Upper lobe of left lung (tissue), 6 donors: ENCODE measurements at regions not wholly inside any gene's neighbourhood (a gene's known extent, or its start where the extent isn't known, plus 50 kb on each side); places are given as distances from the start of the nearest gene placed in this dataset.

ENCODE experiments used
- ATAC-seq, 2 donors: fragments of 200-7000 bp; cut with Tn5 transposase; one replicate each; pipeline ENCODE4 v1.9.1; 2022; ENCODE audit warnings: mild to moderate bottlenecking in 2 of 2, moderate library complexity in 2 of 2; ENCODE audit not compliant: low FRiP score in 2 of 2
- DNase-seq, 2 donors: peaks; one replicate each; pipeline ENCODE4 v3.0.0-alpha.2; 2019 to 2020
- H3K27ac ChIP-seq, 4 donors: fragments of 200-600 bp; sonication (generic); one replicate each; pipeline ENCODE4 v1.5.1; 2016 to 2019
- H3K27me3 ChIP-seq, 4 donors: fragments of 200-600 bp; sonication (generic); one replicate each; pipeline ENCODE4 v1.5.1; 2017 to 2019
- H3K36me3 ChIP-seq, 4 donors: fragments of 200-600 bp; sonication (generic); one replicate each; pipeline ENCODE4 v1.5.1; 2016 to 2019
- H3K4me1 ChIP-seq, 4 donors: fragments of 200-600 bp; sonication (generic); one replicate each; pipeline ENCODE4 v1.5.1; 2018 to 2019
- H3K4me3 ChIP-seq, 4 donors: fragments of 200-600 bp; sonication (generic); one replicate each; pipeline ENCODE4 v1.5.1; 2017 to 2019; ENCODE audit warnings: mild to moderate bottlenecking in 2 of 4, moderate library complexity in 1 of 4
- H3K9me3 ChIP-seq, 4 donors: fragments of 200-600 bp; sonication (generic); one replicate each; pipeline ENCODE4 v1.5.1; 2018 to 2019
- EP300 ChIP-seq, 4 donors: sonication (generic); formaldehyde crosslinking; IDR thresholded peaks; one replicate each; pipeline ENCODE4 v1.5.1; 2017; ENCODE audit warnings: antibody characterized with exemption in 4 of 4, control low read depth in 2 of 4
- POLR2A ChIP-seq, 4 donors: fragments of 450-650 bp; IDR thresholded peaks; one replicate each; pipeline ENCODE4 v1.5.1; 2016 to 2017; ENCODE audit warnings: antibody characterized with exemption in 4 of 4, mild to moderate bottlenecking in 2 of 4
- POLR2AphosphoS5 ChIP-seq, 2 donors: sonication (generic); formaldehyde crosslinking; IDR thresholded peaks; one replicate each; pipeline ENCODE4 v1.5.1; 2017; ENCODE audit warnings: antibody characterized with exemption in 2 of 2
- WGBS, 2 donors: methylation state at CpG; one replicate each; pipeline ENCODE4 v1.1.5; 2017 to 2018; 5-methylcytosine and 5-hydroxymethylcytosine counted together
- TF ChIP-seq, protein P1 (sequence below), 6 experiments: fragments of 450-650 bp in 4 of 6; fragments of 200-600 bp in 2 of 6; sonication (generic) in 2 of 6; IDR thresholded peaks; one replicate each; pipeline ENCODE4 v1.5.1; 2016 to 2019; ENCODE audit warnings: antibody characterized with exemption in 6 of 6
- donor health status: DM: no; HTN: no; CAD: no; lungs with moderate emphysema.
- donor health status: DM: no; HTN: yes; CAD: no; lungs with severe emphysema.

DNA sequence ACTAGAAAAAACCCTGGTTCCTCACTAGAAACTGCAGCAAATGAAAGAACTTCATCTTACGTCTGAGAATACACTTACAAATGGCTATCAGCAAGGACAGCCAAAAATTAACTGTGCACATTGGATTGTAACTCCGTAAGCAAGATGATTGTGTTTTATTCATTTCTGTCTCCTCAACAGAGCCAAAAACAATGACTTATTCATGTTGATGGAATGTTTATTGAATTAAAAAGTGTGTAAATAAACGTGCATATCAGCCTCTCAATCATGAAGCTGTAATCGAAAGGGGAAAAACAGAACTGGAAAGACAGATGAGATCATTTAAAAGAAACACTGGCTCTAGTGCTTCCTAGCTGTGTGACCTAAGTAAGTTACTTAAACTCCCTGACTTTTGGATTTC lies 307.5 kb upstream of the ZC3H12C start:
- 40 to 45% methylated on average over 4 of the region's 4 CpGs for WGBS, 2 donors
- Histone ChIP-seq H3K9me3 (no peaks in the 10 kb centered on the region), H3K36me3 (no peaks in the 10 kb centered on the region), H3K4me3 (no peak overlapping the region), H3K27me3 (no peaks in the 10 kb centered on the region), H3K27ac (no peak overlapping the region), H3K4me1 (no peaks in the 10 kb centered on the region)
- no peak for DNase-seq
- TF ChIP-seq, protein P1, sequence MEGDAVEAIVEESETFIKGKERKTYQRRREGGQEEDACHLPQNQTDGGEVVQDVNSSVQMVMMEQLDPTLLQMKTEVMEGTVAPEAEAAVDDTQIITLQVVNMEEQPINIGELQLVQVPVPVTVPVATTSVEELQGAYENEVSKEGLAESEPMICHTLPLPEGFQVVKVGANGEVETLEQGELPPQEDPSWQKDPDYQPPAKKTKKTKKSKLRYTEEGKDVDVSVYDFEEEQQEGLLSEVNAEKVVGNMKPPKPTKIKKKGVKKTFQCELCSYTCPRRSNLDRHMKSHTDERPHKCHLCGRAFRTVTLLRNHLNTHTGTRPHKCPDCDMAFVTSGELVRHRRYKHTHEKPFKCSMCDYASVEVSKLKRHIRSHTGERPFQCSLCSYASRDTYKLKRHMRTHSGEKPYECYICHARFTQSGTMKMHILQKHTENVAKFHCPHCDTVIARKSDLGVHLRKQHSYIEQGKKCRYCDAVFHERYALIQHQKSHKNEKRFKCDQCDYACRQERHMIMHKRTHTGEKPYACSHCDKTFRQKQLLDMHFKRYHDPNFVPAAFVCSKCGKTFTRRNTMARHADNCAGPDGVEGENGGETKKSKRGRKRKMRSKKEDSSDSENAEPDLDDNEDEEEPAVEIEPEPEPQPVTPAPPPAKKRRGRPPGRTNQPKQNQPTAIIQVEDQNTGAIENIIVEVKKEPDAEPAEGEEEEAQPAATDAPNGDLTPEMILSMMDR (IDR thresholded peaks at IDR 0.05), result no peak
- TF ChIP-seq EP300 (IDR thresholded peaks at IDR 0.05) (no peak), POLR2AphosphoS5 (IDR thresholded peaks at IDR 0.05) (no peak), POLR2A (IDR thresholded peaks at IDR 0.05) (no peak)
- ATAC-seq, result peak in 1 of 2 donors; percentile 88

DNA sequence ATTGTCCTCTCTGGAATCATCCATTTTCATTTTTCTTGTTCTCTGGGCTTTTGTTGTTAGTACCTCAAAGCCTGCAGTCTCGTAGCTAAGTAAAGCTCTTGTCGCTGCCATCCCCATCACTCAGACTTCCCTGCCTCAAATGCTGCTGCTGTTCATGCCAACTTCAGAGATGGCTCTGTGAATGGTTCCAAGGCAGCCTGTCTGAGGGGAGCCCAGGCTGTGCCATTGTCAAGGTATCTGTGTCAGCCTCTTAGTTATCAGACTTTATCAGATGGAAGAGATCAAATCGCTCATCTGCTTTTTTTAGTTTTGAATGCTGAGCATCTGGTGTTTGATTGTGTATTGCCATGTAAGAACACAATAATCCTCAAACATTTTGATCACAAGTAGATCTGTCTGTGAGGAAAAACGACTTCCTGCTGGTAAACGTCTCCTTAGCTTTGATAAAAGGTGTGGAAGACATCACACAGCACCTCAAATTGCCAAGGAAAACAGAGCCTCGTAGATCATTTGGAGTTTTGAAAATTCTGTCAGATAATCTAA lies 304.2 kb upstream of the ZC3H12C start:
- no peak for ATAC-seq
- Histone ChIP-seq H3K9me3 (no peaks in the 10 kb centered on the region), H3K27me3 (no peaks in the 10 kb centered on the region), H3K36me3 (no peaks in the 10 kb centered on the region), H3K4me1 (no peaks in the 10 kb centered on the region), H3K4me3 (no peak overlapping the region), H3K27ac (no peak overlapping the region)
- DNase-seq, result no peak
- TF ChIP-seq EP300 (IDR thresholded peaks at IDR 0.05) (no peak), POLR2A (IDR thresholded peaks at IDR 0.05) (no peak), POLR2AphosphoS5 (IDR thresholded peaks at IDR 0.05) (no peak)
- TF ChIP-seq, protein P1 (IDR thresholded peaks at IDR 0.05), result no peak
- 57 to 61% methylated on average over 6 of the region's 6 CpGs for WGBS, 2 donors

DNA sequence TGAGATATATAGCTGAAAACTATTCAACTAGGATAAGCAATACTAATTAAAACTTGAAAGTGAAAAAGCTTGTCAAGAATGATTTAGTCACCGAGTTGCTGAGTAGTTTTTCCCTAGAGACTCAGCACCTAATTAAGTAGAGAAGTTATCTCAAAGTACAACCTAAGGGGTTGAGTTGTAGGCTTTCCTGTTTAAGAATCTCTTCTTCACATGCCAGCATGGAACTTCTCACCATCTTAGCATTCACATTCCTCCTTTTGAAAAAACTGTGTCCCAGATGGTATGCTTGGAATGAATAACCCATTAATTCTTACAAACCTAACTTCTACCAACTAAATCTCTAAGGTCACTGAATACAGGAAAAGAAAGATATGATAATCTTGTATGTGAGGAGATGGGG lies 303.3 kb upstream of the ZC3H12C start:
- WGBS, 2 donors, result 53 to 62% methylated on average over 1 of the region's 1 CpG
- ATAC-seq (no peak), DNase-seq (no peak)
- Histone ChIP-seq H3K27ac (no peak overlapping the region), H3K4me1 (no peaks in the 10 kb centered on the region), H3K9me3 (no peaks in the 10 kb centered on the region), H3K4me3 (no peak overlapping the region), H3K27me3 (no peaks in the 10 kb centered on the region), H3K36me3 (no peaks in the 10 kb centered on the region)
- no peak for TF ChIP-seq POLR2AphosphoS5 (IDR thresholded peaks at IDR 0.05)
- no peak for TF ChIP-seq EP300 (IDR thresholded peaks at IDR 0.05)
- TF ChIP-seq POLR2A (IDR thresholded peaks at IDR 0.05), result no peak
- TF ChIP-seq, protein P1 (IDR thresholded peaks at IDR 0.05), result no peak

DNA sequence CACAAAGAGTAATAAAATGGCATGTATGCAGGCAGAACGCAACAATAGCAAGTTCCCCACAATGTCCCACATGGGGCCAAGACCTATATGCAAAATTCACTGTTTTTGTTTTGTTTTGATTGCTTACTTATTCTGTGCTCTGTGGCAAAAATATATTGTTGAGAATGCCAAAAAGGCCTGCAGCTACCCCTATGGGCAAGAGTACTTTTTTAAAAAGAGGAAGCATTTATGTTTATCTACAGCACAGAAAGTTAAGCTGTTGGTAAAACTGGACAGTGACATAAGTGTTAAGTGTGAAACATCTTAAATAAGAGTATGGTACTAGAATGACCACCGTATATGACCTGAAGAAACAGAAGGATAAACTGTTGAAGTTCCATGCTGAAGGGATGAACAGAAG lies 301.9 kb upstream of the ZC3H12C start:
- no peaks in the 10 kb centered on the region for H3K4me1 ChIP-seq
- 76 to 88% methylated on average over 2 of the region's 2 CpGs for WGBS, 2 donors
- no peaks in the 10 kb centered on the region for H3K36me3 ChIP-seq
- H3K4me3 ChIP-seq, result no peak overlapping the region
- TF ChIP-seq, protein P1 (IDR thresholded peaks at IDR 0.05), result no peak
- H3K27me3 ChIP-seq, result no peaks in the 10 kb centered on the region
- ATAC-seq, result no peak
- H3K27ac ChIP-seq, result no peak overlapping the region
- H3K9me3 ChIP-seq, result no peaks in the 10 kb centered on the region
- no peak for DNase-seq

DNA sequence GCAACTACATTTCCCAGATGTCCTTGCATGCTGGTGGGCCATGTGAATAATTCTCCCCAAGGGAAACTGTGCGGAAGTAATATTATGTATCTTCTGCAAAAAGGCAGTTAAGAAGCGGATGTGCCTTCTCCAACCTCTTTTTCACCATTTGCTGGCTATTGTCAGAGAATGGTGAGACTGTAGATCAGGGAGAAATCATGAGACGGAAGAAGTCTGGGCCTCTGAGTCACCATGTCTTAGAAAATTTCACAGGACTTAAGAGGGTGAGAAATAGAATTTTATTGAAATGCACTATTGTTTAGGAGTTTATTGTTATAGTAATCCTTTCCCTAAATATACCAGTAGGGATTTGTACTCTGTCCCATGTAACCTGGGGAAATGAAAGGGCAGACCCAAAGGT lies 298.7 kb upstream of the ZC3H12C start:
- H3K27ac ChIP-seq, result no peak overlapping the region
- H3K27me3 ChIP-seq, result no peaks in the 10 kb centered on the region
- no peaks in the 10 kb centered on the region for H3K4me1 ChIP-seq
- DNase-seq (no peak), ATAC-seq (no peak)
- TF ChIP-seq POLR2AphosphoS5 (IDR thresholded peaks at IDR 0.05) (no peak), EP300 (IDR thresholded peaks at IDR 0.05) (no peak), POLR2A (IDR thresholded peaks at IDR 0.05) (no peak)
- TF ChIP-seq, protein P1 (IDR thresholded peaks at IDR 0.05), result no peak
- WGBS, 2 donors, result 79 to 96% methylated on average over 3 of the region's 3 CpGs
- H3K36me3 ChIP-seq, result no peaks in the 10 kb centered on the region
- no peak overlapping the region for H3K4me3 ChIP-seq
- no peaks in the 10 kb centered on the region for H3K9me3 ChIP-seq
